ENCODE measurements at regions not wholly inside any gene's neighbourhood (a gene's known extent, or its start where the extent isn't known, plus 50 kb on each side); places are given as distances from the start of the nearest gene placed in this dataset.

DNA sequence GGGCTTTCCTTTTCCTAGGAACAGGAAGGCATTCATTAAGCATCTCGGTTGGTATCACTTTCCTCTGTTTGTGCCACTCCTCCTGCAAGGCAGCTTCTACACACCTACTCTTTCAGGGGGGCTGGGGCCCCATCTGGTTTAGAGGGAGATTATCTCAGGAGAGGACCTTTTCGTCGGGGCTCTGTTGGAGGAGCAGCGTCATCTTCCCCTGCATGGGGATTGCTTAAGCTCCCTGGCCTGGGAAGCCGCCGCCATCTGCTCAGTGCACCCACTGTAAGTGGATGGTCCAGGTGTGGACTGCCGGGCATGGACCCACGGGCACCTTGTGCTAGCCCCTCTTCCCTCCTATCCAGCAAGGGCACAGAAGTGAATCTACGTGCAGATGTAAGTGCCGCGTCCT, 355.3 kb upstream of the SMIM21 start:
- no peak overlapping the region for H3K4me3 Mint-ChIP-seq
- Histone ChIP-seq H3K4me2 (no peak overlapping the region), H3F3A (replicated peaks; ENCODE audit: low read depth) (no peaks in the 10 kb centered on the region), H2AFZ (0 out of 2 replicates have a peak overlapping the region, but pooled peaks have one; percentile 47), H4K20me1 (replicated peaks; ENCODE audit: insufficient read depth) (no peaks in the 10 kb centered on the region), H3K27ac (ENCODE audit: low read depth) (no peak overlapping the region), H3K36me3 (ENCODE audit: insufficient read depth) (no peaks in the 10 kb centered on the region), H3K4me3 (no peak overlapping the region), H3K9me2 (ENCODE audit: insufficient read depth) (no peaks in the 10 kb centered on the region), H3K4me1 (ENCODE audit: insufficient read depth) (no peaks in the 10 kb centered on the region), H3K79me2 (replicated peaks; ENCODE audit: insufficient read depth) (no peaks in the 10 kb centered on the region), H3K27me3 (ENCODE audit: insufficient read depth) (no peaks in the 10 kb centered on the region)
- H3K9me3 Mint-ChIP-seq = no peaks in the 10 kb centered on the region
- H3K36me3 Mint-ChIP-seq (ENCODE audit: low read depth) = no peaks in the 10 kb centered on the region
- TF ChIP-seq EZH2phosphoT487 (IDR thresholded peaks at IDR 0.05; ENCODE audit: unreplicated experiment) (no peak), ZNF331 (CRISPR knock-in tag; IDR thresholded peaks at IDR 0.05; ENCODE audit: low read depth) (no peak), CREB1 (CRISPR knock-in tag; IDR thresholded peaks at IDR 0.05; ENCODE audit: low read depth) (no peak), POLR2AphosphoS5 (IDR thresholded peaks at IDR 0.05; ENCODE audit: low read depth) (no peak), STAT1 (IDR thresholded peaks at IDR 0.05; ENCODE audit: unreplicated experiment) (no peak), ZNF114 (CRISPR knock-in tag; IDR thresholded peaks at IDR 0.05) (no peak), JUNB (IDR thresholded peaks at IDR 0.05; ENCODE audit: unreplicated experiment) (no peak), NANOG (IDR thresholded peaks at IDR 0.05; ENCODE audit: borderline replicate concordance) (no peak)
- TF ChIP-seq, protein P1, sequence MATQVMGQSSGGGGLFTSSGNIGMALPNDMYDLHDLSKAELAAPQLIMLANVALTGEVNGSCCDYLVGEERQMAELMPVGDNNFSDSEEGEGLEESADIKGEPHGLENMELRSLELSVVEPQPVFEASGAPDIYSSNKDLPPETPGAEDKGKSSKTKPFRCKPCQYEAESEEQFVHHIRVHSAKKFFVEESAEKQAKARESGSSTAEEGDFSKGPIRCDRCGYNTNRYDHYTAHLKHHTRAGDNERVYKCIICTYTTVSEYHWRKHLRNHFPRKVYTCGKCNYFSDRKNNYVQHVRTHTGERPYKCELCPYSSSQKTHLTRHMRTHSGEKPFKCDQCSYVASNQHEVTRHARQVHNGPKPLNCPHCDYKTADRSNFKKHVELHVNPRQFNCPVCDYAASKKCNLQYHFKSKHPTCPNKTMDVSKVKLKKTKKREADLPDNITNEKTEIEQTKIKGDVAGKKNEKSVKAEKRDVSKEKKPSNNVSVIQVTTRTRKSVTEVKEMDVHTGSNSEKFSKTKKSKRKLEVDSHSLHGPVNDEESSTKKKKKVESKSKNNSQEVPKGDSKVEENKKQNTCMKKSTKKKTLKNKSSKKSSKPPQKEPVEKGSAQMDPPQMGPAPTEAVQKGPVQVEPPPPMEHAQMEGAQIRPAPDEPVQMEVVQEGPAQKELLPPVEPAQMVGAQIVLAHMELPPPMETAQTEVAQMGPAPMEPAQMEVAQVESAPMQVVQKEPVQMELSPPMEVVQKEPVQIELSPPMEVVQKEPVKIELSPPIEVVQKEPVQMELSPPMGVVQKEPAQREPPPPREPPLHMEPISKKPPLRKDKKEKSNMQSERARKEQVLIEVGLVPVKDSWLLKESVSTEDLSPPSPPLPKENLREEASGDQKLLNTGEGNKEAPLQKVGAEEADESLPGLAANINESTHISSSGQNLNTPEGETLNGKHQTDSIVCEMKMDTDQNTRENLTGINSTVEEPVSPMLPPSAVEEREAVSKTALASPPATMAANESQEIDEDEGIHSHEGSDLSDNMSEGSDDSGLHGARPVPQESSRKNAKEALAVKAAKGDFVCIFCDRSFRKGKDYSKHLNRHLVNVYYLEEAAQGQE (IDR thresholded peaks at IDR 0.05; ENCODE audit: unreplicated experiment) = no peak
- TF ChIP-seq, protein P2, sequence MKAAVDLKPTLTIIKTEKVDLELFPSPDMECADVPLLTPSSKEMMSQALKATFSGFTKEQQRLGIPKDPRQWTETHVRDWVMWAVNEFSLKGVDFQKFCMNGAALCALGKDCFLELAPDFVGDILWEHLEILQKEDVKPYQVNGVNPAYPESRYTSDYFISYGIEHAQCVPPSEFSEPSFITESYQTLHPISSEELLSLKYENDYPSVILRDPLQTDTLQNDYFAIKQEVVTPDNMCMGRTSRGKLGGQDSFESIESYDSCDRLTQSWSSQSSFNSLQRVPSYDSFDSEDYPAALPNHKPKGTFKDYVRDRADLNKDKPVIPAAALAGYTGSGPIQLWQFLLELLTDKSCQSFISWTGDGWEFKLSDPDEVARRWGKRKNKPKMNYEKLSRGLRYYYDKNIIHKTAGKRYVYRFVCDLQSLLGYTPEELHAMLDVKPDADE (IDR thresholded peaks at IDR 0.05) = no peak
- H3K27me3 Mint-ChIP-seq (ENCODE audit: insufficient read depth, low read depth, poor library complexity) = peaks cover 3% of the 10 kb centered on the region
- ATAC-seq (no peak), DNase-seq (ENCODE audit: low spot score) (no peak)
- peaks cover 12% of the 10 kb centered on the region for H3K4me1 Mint-ChIP-seq
- H3K27ac Mint-ChIP-seq = no peak overlapping the region

DNA sequence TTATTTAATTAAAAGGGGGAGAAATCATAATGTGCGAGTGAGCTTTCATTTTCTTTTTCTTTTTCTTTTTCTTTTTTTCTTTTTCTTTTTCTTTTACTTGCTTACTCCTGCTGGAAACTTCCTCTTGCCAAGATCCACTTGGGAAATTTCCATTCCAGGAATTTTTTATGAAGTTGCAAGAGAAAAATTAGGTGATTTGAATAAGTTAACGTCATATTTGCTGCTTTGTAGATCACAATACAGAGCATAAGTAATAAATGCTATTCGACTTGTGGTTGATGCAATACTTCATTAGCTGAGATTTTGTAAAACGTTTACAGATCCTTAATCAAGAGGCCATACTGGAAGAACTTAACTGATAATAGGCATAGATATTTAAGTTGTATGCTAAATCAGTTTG, 354.7 kb upstream of the SMIM21 start:
- no peak overlapping the region for H3K4me2 ChIP-seq
- no peaks in the 10 kb centered on the region for H3K4me1 ChIP-seq (ENCODE audit: insufficient read depth)
- Mint-ChIP-seq H3K9me3 (no peaks in the 10 kb centered on the region), H3K36me3 (ENCODE audit: low read depth) (no peaks in the 10 kb centered on the region), H3K27ac (no peak overlapping the region), H3K27me3 (ENCODE audit: insufficient read depth, low read depth, poor library complexity) (peaks cover 3% of the 10 kb centered on the region), H3K4me1 (peaks cover 12% of the 10 kb centered on the region), H3K4me3 (no peak overlapping the region)
- no peak overlapping the region for H3K4me3 ChIP-seq
- H3F3A ChIP-seq (replicated peaks; ENCODE audit: low read depth) = no peaks in the 10 kb centered on the region
- H3K27me3 ChIP-seq (ENCODE audit: insufficient read depth) = no peaks in the 10 kb centered on the region
- H3K79me2 ChIP-seq (replicated peaks; ENCODE audit: insufficient read depth) = no peaks in the 10 kb centered on the region
- ATAC-seq (no peak), DNase-seq (ENCODE audit: low spot score) (no peak)
- no peaks in the 10 kb centered on the region for H3K9me2 ChIP-seq (ENCODE audit: insufficient read depth)
- no peaks in the 10 kb centered on the region for H3K36me3 ChIP-seq (ENCODE audit: insufficient read depth)
- TF ChIP-seq, protein P1 (IDR thresholded peaks at IDR 0.05; ENCODE audit: unreplicated experiment) = no peak
- no peaks in the 10 kb centered on the region for H4K20me1 ChIP-seq (replicated peaks; ENCODE audit: insufficient read depth)
- no peak overlapping the region for H2AFZ ChIP-seq
- H3K27ac ChIP-seq (ENCODE audit: low read depth) = no peak overlapping the region

All from GM23338 (cell line).